SU-DHL-6 (cell line): ENCODE measurements at regions not wholly inside any gene's neighbourhood (a gene's known extent, or its start where the extent isn't known, plus 50 kb on each side); places are given as distances from the start of the nearest gene placed in this dataset.

Source experiments
- CTCF ChIP-seq: fragments of 200-600 bp; sonication (generic); IDR thresholded peaks from one replicate; pipeline ENCODE4 v1.5.1; 2017; ENCODE audit warnings: antibody characterized with exemption, mild to moderate bottlenecking, low read length, moderate library complexity; ENCODE audit not compliant: insufficient read depth, poor library complexity, severe bottlenecking
- EZH2phosphoT487 ChIP-seq: fragments of 200-600 bp; sonication (generic), shearing (Covaris generic); conservative IDR thresholded peaks from 2 replicates; pipeline ENCODE4 v1.6.1; 2018; ENCODE audit warnings: mild to moderate bottlenecking, antibody characterized with exemption, low read length, moderate library complexity, mixed read lengths

- no peak for TF ChIP-seq CTCF
- no peak for TF ChIP-seq EZH2phosphoT487
These were observed 1437.6 kb downstream of the UQCRFS1 start for GRCh38 chr19:27775395-27775794.
